GM19452 (cell line): ENCODE measurements at regions not wholly inside any gene's neighbourhood (a gene's known extent, or its start where the extent isn't known, plus 50 kb on each side); places are given as distances from the start of the nearest gene placed in this dataset.
"Not testable (repeated sequence)": the region's sequence is repeated elsewhere in the genome, so short reads cannot be mapped to it uniquely, and the experiment has no call there.

Source experiments
- ATAC-seq: cut with Tn5 transposase; IDR thresholded peaks from one replicate; pipeline ENCODE4 v1.9.1; 2021; ENCODE audit not compliant: unreplicated experiment

GRCh38 chr1:38787041-38787440 is 72.5 kb downstream of the RRAGC start:
- no peak for ATAC-seq

- ATAC-seq: no peak
Observed at GRCh38 chr1:38786040-38786436, 73.5 kb downstream of the RRAGC start.

GRCh38 chr1:38785285-38786039 is 74.1 kb downstream of the RRAGC start:
- no peak for ATAC-seq

GRCh38 chr1:38784452-38785284 is 74.9 kb downstream of the RRAGC start:
- no peak for ATAC-seq

GRCh38 chr1:38783640-38784229 is 75.8 kb downstream of the RRAGC start:
- ATAC-seq: no peak

GRCh38 chr1:38781872-38782617 is 77.5 kb downstream of the RRAGC start:
- no peak for ATAC-seq

GRCh38 chr1:38780133-38780532 is 79.4 kb downstream of the RRAGC start:
- no peak for ATAC-seq

- ATAC-seq: no peak
Observed at GRCh38 chr1:38779491-38779890, 80.1 kb downstream of the RRAGC start.

- ATAC-seq: no peak
Observed at GRCh38 chr1:38778521-38778920, 81.1 kb downstream of the RRAGC start.

GRCh38 chr1:38778051-38778450 is 81.5 kb downstream of the RRAGC start:
- ATAC-seq: no peak

GRCh38 chr1:38777464-38777957 is 82.1 kb downstream of the RRAGC start:
- ATAC-seq: no peak

GRCh38 chr1:38776466-38777065 is 83.0 kb downstream of the RRAGC start:
- ATAC-seq: no peak

- ATAC-seq: no peak
Observed at GRCh38 chr1:38775175-38775845, 84.3 kb downstream of the RRAGC start.

GRCh38 chr1:38773483-38773882 is 86.1 kb downstream of the RRAGC start:
- no peak for ATAC-seq

- ATAC-seq: no peak
Observed at GRCh38 chr1:38772953-38773352, 86.6 kb downstream of the RRAGC start.

- ATAC-seq: no peak
Observed at GRCh38 chr1:38772026-38772425, 87.5 kb downstream of the RRAGC start.

GRCh38 chr1:38770516-38771173 is 88.9 kb downstream of the RRAGC start:
- not testable (repeated sequence) for ATAC-seq

- no peak for ATAC-seq
Observed at GRCh38 chr1:38766125-38766524, 93.4 kb downstream of the RRAGC start.

GRCh38 chr1:38763121-38763520 is 96.5 kb downstream of the RRAGC start:
- ATAC-seq: no peak

GRCh38 chr1:38760562-38760961 is 99.0 kb downstream of the RRAGC start:
- no peak for ATAC-seq
